ENCODE measurements at regions not wholly inside any gene's neighbourhood (a gene's known extent, or its start where the extent isn't known, plus 50 kb on each side); places are given as distances from the start of the nearest gene placed in this dataset.

GRCh38 chr2:193824474-193824873 is 1629.7 kb upstream of the TMEFF2 start:
- H3K4me2 ChIP-seq (ENCODE audit: low read length): peak overlapping the region; percentile 37; the same call in 1 of the 2 replicates
- DNase-seq (ENCODE audit: low read depth, low spot score) (peak; percentile 61), ATAC-seq (no peak; the same call in 1 of the 2 replicates)
- H3K79me2 ChIP-seq (ENCODE audit: insufficient read depth, low read length): no peaks in the 10 kb centered on the region
- no peaks in the 10 kb centered on the region for H4K20me1 ChIP-seq (ENCODE audit: insufficient read depth)
- no peaks in the 10 kb centered on the region for H3K36me3 ChIP-seq (ENCODE audit: control insufficient read depth in 1 of 2, insufficient read depth in 2 of 2, low read length in 2 of 2)
- peak overlapping the region; percentile 15 for H2AFZ ChIP-seq (ENCODE audit: low read depth, low read length, poor library complexity, severe bottlenecking)
- RAD21 ChIA-PET (ENCODE audit: low non-redundant PET in 1 of 2, low total read pairs in 2 of 2, uncharacterized antibody in 2 of 2, unreplicated experiment in 2 of 2): no interaction called here
- H3K4me1 ChIP-seq (ENCODE audit: control insufficient read depth in 1 of 2, insufficient read depth in 2 of 2, low read length in 2 of 2): peaks cover 0 to 8% of the 10 kb centered on the region in 2 experiments; a peak in 2 of 4 replicates
- H3K4me3 ChIP-seq (replicated peaks in 1 of 2; ENCODE audit: low read depth in 1 of 2, low read length in 2 of 2): no peak overlapping the region
- intact Hi-C loops (cut with micrococcal nuclease): no loop called here
- H3K27me3 ChIP-seq (ENCODE audit: insufficient read depth, low read length): no peaks in the 10 kb centered on the region
- H3K9ac ChIP-seq (ENCODE audit: low read length): no peak overlapping the region
- no peak overlapping the region for H3K27ac ChIP-seq (ENCODE audit: low read depth, low read length)
- BruUV-seq (replicated peaks): no TSS peak
- H3K9me2 ChIP-seq (ENCODE audit: insufficient read depth): no peaks in the 10 kb centered on the region
- TF ChIP-seq ELF1 (IDR thresholded peaks at IDR 0.05; ENCODE audit: borderline replicate concordance, low read depth) (no peak), FOSL1 (IDR thresholded peaks at IDR 0.05; ENCODE audit: low read depth) (peak; percentile 66), POLR2AphosphoS5 (IDR thresholded peaks at IDR 0.05; ENCODE audit: low read depth, low read length) (no peak), REST (IDR thresholded peaks at IDR 0.05; ENCODE audit: low read depth) (no peak), CBX3 (IDR thresholded peaks at IDR 0.05; ENCODE audit: low read depth) (0 out of 2 replicates have a peak, but pooled peaks have one; percentile 15), POLR2A (IDR thresholded peaks at IDR 0.05; ENCODE audit: borderline replicate concordance, extremely low read depth, insufficient read depth, insufficient read length) (no peak), JUND (IDR thresholded peaks at IDR 0.05) (peak; percentile 60), CEBPB (IDR thresholded peaks at IDR 0.05; ENCODE audit: low read depth) (no peak), SP1 (IDR thresholded peaks at IDR 0.05; ENCODE audit: low read depth) (peak; percentile 52)
- CTCF ChIA-PET: no interaction called here
- H3K9me3 ChIP-seq (ENCODE audit: control insufficient read depth in 1 of 2, insufficient read depth in 1 of 2, low read depth in 1 of 2, low read length in 2 of 2): 0 out of 4 replicates have a peak, but pooled peaks cover 0 to 7% of the 10 kb centered on the region in 2 experiments
- POLR2A ChIA-PET: no interaction called here

All from HCT116 (cell line).